A549 (cell line): ENCODE measurements at regions not wholly inside any gene's neighbourhood (a gene's known extent, or its start where the extent isn't known, plus 50 kb on each side); places are given as distances from the start of the nearest gene placed in this dataset.

ENCODE experiments used
- ATAC-seq, 2 experiments: fragments of 200-7000 bp in 1 of 2; fragments of >200 bp in 1 of 2; cut with Nextera tagmentation in 1 of 2; cut with Tn5 transposase in 1 of 2; 3 replicates each; pipeline versions ENCODE4 v1.8.0 to v1.9.1; 2018 to 2020; ENCODE audit warnings: mild to moderate bottlenecking in 1 of 2, moderate library complexity in 1 of 2
- CTCF ChIA-PET: fragments of 300-600 bp; sonication (Branson Sonifier 250); formaldehyde crosslinking; extraction: SDS; loops from one replicate; lab custom pipeline; 2021; ENCODE audit warnings: antibody characterized with exemption, inconsistent platforms; lab: Yijun Ruan, JAX
- POLR2A ChIA-PET: fragments of 350-600 bp; formaldehyde crosslinking; extraction: SDS; loops from one replicate; lab custom pipeline; 2021; ENCODE audit warnings: antibody characterized with exemption, inconsistent platforms; lab: Yijun Ruan, JAX
- DNase-seq, 2 experiments: peaks; one replicate each; pipeline versions ENCODE4 v3.0.0 to v3.0.0-alpha.2; 2011 to 2016; ENCODE audit warnings: low read depth in 1 of 2, low spot score in 1 of 2
- FAIRE-seq: peaks from 2 replicates; lab custom pipeline; 2011; peaks lifted over from hg19 to GRCh38; lab: Jason Lieb, UNC
- H3K27ac ChIP-seq, 2 experiments: fragments of >200 bp; sonication (Bioruptor Twin); formaldehyde crosslinking; 3 replicates each; pipeline ENCODE4 v1.5.1; 2016 to 2017
- H3K4me1 ChIP-seq: fragments of >200 bp; sonication (Bioruptor Twin); formaldehyde crosslinking; 3 replicates; pipeline ENCODE4 v1.6.1; 2016
- H3K4me2 ChIP-seq: fragments of >200 bp; sonication (Bioruptor Twin); formaldehyde crosslinking; 3 replicates; pipeline ENCODE4 v1.6.1; 2016
- H3K4me3 ChIP-seq: fragments of >200 bp; sonication (Bioruptor Twin); formaldehyde crosslinking; 3 replicates; pipeline ENCODE4 v1.5.1; 2016
- H3K9me3 ChIP-seq: fragments of >200 bp; sonication (Bioruptor Twin); formaldehyde crosslinking; 3 replicates; pipeline ENCODE4 v1.6.1; 2016
- BCL3 ChIP-seq: fragments of >200 bp; sonication (Bioruptor Twin); formaldehyde crosslinking; IDR thresholded peaks from 3 replicates; pipeline ENCODE4 v1.6.1; 2016
- CHD4 ChIP-seq: fragments of 200-600 bp; sonication (generic); IDR thresholded peaks from 2 replicates; pipeline ENCODE4 v1.6.1; 2016; ENCODE audit warnings: antibody characterized with exemption, mild to moderate bottlenecking, borderline replicate concordance
- E2F6 ChIP-seq: IDR thresholded peaks from 2 replicates; pipeline ENCODE4 v1.6.1; 2012; ENCODE audit warnings: low read depth, borderline replicate concordance
- EHF ChIP-seq: fragments of 250-450 bp; sonication (Bioruptor Pico); IDR thresholded peaks from 2 replicates; pipeline ENCODE4 v1.5.0; 2020; ENCODE audit warnings: mild to moderate bottlenecking
- ESRRA ChIP-seq: fragments of 150-350 bp; IDR thresholded peaks from 2 replicates; pipeline ENCODE4 v1.6.1; 2014; ENCODE audit warnings: mild to moderate bottlenecking, low read length, borderline replicate concordance
- FOSB ChIP-seq: fragments of 250-450 bp; sonication (Bioruptor Pico); IDR thresholded peaks from 2 replicates; pipeline ENCODE4 v1.5.0; 2020; ENCODE audit warnings: mild to moderate bottlenecking, moderate library complexity
- FOSL2 ChIP-seq, 2 experiments: fragments of 450-650 bp in 1 of 2; fragments of >200 bp in 1 of 2; sonication (Bioruptor Twin) in 1 of 2; formaldehyde crosslinking; IDR thresholded peaks; 2 replicates each; pipeline versions ENCODE4 v1.5.0 to v1.6.1; 2016 to 2020; ENCODE audit warnings: mild to moderate bottlenecking in 1 of 2, moderate library complexity in 1 of 2
- HES2 ChIP-seq: fragments of >200 bp; sonication (Bioruptor Twin); formaldehyde crosslinking; IDR thresholded peaks from 2 replicates; pipeline ENCODE4 v1.6.1; 2016
- HOXA7 ChIP-seq: fragments of 250-450 bp; sonication (Bioruptor Pico); IDR thresholded peaks from 2 replicates; pipeline ENCODE4 v1.5.0; 2020; ENCODE audit warnings: mild to moderate bottlenecking, moderate library complexity
- HOXB13 ChIP-seq: fragments of 250-450 bp; sonication (Bioruptor Pico); IDR thresholded peaks from 2 replicates; pipeline ENCODE4 v1.5.0; 2020; ENCODE audit warnings: low read depth, mild to moderate bottlenecking, moderate library complexity
- JUN ChIP-seq, 2 experiments: fragments of >200 bp; sonication (Bioruptor Twin); formaldehyde crosslinking; IDR thresholded peaks; 2 replicates in 1 of 2; 3 replicates in 1 of 2; pipeline ENCODE4 v1.6.1; 2016 to 2017
- JUNB ChIP-seq: fragments of >200 bp; sonication (Bioruptor Twin); formaldehyde crosslinking; IDR thresholded peaks from 2 replicates; pipeline ENCODE4 v1.6.1; 2016
- MAX ChIP-seq: IDR thresholded peaks from 2 replicates; pipeline ENCODE4 v1.6.1; 2012
- NPAS2 ChIP-seq: fragments of 250-450 bp; sonication (Bioruptor Pico); IDR thresholded peaks from 2 replicates; pipeline ENCODE4 v1.8.0; 2022; ENCODE audit warnings: mild to moderate bottlenecking, moderate library complexity, borderline replicate concordance
- NR3C1 ChIP-seq: fragments of >200 bp; sonication (Bioruptor Twin); formaldehyde crosslinking; IDR thresholded peaks from 3 replicates; pipeline ENCODE4 v1.6.1; 2017
- PHF8 ChIP-seq: fragments of 200-600 bp; sonication (generic); IDR thresholded peaks from 2 replicates; pipeline ENCODE4 v1.6.1; 2016; ENCODE audit warnings: low read depth, mild to moderate bottlenecking, antibody characterized with exemption, moderate library complexity, borderline replicate concordance
- POLR2AphosphoS2 ChIP-seq: conservative IDR thresholded peaks from 2 replicates; pipeline ENCODE4 v1.6.1; 2012; ENCODE audit warnings: low read length, improper control_type of control experiment, inconsistent platforms
- RARB ChIP-seq: fragments of 250-450 bp; sonication (Bioruptor Pico); IDR thresholded peaks from 2 replicates; pipeline ENCODE4 v1.8.0; 2021; ENCODE audit warnings: mild to moderate bottlenecking, moderate library complexity
- RCOR1 ChIP-seq: fragments of 150-350 bp; IDR thresholded peaks from 2 replicates; pipeline ENCODE4 v1.6.1; 2014; ENCODE audit warnings: antibody characterized with exemption, low read length, low read depth
- REST ChIP-seq: fragments of 200-600 bp; sonication (generic); IDR thresholded peaks from 2 replicates; pipeline ENCODE4 v1.6.1; 2016; ENCODE audit warnings: antibody characterized with exemption, mild to moderate bottlenecking, moderate library complexity
- SREBF2 ChIP-seq: fragments of 450-650 bp; IDR thresholded peaks from 2 replicates; pipeline ENCODE4 v1.6.1; 2014; ENCODE audit warnings: mild to moderate bottlenecking, moderate library complexity
- ZNF302 ChIP-seq: fragments of 250-450 bp; sonication (Bioruptor Pico); IDR thresholded peaks from 2 replicates; pipeline ENCODE4 v1.9.0; 2021; ENCODE audit warnings: inconsistent platforms, mild to moderate bottlenecking, moderate library complexity

GRCh38 chr4:177131736-177132135 lies 177.9 kb upstream of the NEIL3 start:
- no peak overlapping the region for H3K4me2 ChIP-seq
- TF ChIP-seq E2F6 (no peak), CHD4 (no peak), FOSL2 (IDR thresholded peaks at IDR 0.05) (no peak), FOSL2 (CRISPR knock-in tag; IDR thresholded peaks at IDR 0.05) (no peak), ZNF302 (CRISPR knock-in tag) (no peak), POLR2AphosphoS2 (no peak), REST (no peak), PHF8 (no peak), MAX (no peak), NR3C1 (no peak), ESRRA (no peak)
- TF ChIP-seq, all 56 proteins: peak for 0
- ChIA-PET CTCF (no interaction called here), POLR2A (no interaction called here)
- DNase-seq (no peak), ATAC-seq (no peak), FAIRE-seq (no peak)
- H3K27ac ChIP-seq = no peak overlapping the region
- peaks cover 10% of the 10 kb centered on the region; the same call in 1 of the 3 replicates for H3K9me3 ChIP-seq
- H3K4me3 ChIP-seq = no peak overlapping the region
- H3K4me1 ChIP-seq = no peaks in the 10 kb centered on the region

GRCh38 chr4:177147668-177148067 lies 162.0 kb upstream of the NEIL3 start:
- POLR2A ChIA-PET = no interaction called here
- Histone ChIP-seq H3K9me3 (no peaks in the 10 kb centered on the region), H3K4me2 (no peak overlapping the region), H3K27ac (no peak overlapping the region)
- no peak for FAIRE-seq
- TF ChIP-seq FOSB (CRISPR knock-in tag) = no peak
- TF ChIP-seq NPAS2 (CRISPR knock-in tag) = no peak
- TF ChIP-seq RARB (CRISPR knock-in tag) = no peak
- TF ChIP-seq ZNF302 (CRISPR knock-in tag) = no peak
- no peak for TF ChIP-seq JUNB
- TF ChIP-seq ESRRA = no peak
- no peak for TF ChIP-seq POLR2AphosphoS2
- no peak for TF ChIP-seq SREBF2
- TF ChIP-seq RCOR1 = no peak
- no peak for TF ChIP-seq BCL3
- no peak for TF ChIP-seq HES2
- no peak for TF ChIP-seq JUN (IDR thresholded peaks at IDR 0.05)
- no peak for TF ChIP-seq EHF (CRISPR knock-in tag)
- TF ChIP-seq HOXA7 (CRISPR knock-in tag) = no peak
- no peak for TF ChIP-seq HOXB13 (CRISPR knock-in tag)
- TF ChIP-seq, all 56 proteins: peak for 0
- Histone ChIP-seq H3K4me1 (no peaks in the 10 kb centered on the region), H3K4me3 (no peak overlapping the region)
- CTCF ChIA-PET = no interaction called here
- ATAC-seq (no peak), DNase-seq (no peak)
